Osteoblast (primary cell): ENCODE measurements at regions not wholly inside any gene's neighbourhood (a gene's known extent, or its start where the extent isn't known, plus 50 kb on each side); places are given as distances from the start of the nearest gene placed in this dataset.
"Not testable (repeated sequence)": the region's sequence is repeated elsewhere in the genome, so short reads cannot be mapped to it uniquely, and the experiment has no call there.

Experiments
- DNase-seq: peaks from one replicate; pipeline ENCODE4 v3.0.0; 2011; ENCODE audit warnings: low spot score, mixed read lengths; ENCODE audit not compliant: insufficient read length; ENCODE audit errors: missing footprints
- H2AFZ ChIP-seq: 2 replicates; pipeline ENCODE4 v1.6.0; 2011; ENCODE audit warnings: mild to moderate bottlenecking, low read length
- H3K27ac ChIP-seq: 2 replicates; pipeline ENCODE4 v1.5.1; 2011; ENCODE audit warnings: mild to moderate bottlenecking, low read depth, low read length, moderate library complexity
- H3K27me3 ChIP-seq: 2 replicates; pipeline ENCODE4 v1.6.0; 2012; ENCODE audit warnings: mild to moderate bottlenecking, control low read depth, inconsistent platforms, low read length, moderate library complexity; ENCODE audit not compliant: insufficient read depth
- H3K36me3 ChIP-seq: 2 replicates; pipeline ENCODE4 v1.5.1; 2011; ENCODE audit warnings: mild to moderate bottlenecking, low read length, control low read depth, moderate library complexity; ENCODE audit not compliant: insufficient read depth
- H3K4me1 ChIP-seq: 2 replicates; pipeline ENCODE4 v1.5.1; 2011; ENCODE audit warnings: mild to moderate bottlenecking, low read length, control low read depth, moderate library complexity; ENCODE audit not compliant: insufficient read depth
- H3K4me2 ChIP-seq: 2 replicates; pipeline ENCODE4 v1.6.0; 2011; ENCODE audit warnings: mild to moderate bottlenecking, low read length; ENCODE audit not compliant: insufficient read depth
- H3K4me3 ChIP-seq: fragments of 200-600 bp; sonication (generic); 3 replicates; pipeline ENCODE4 v1.5.1; 2012; ENCODE audit warnings: mild to moderate bottlenecking, low read length, inconsistent platforms; ENCODE audit not compliant: insufficient read depth
- H3K79me2 ChIP-seq: 2 replicates; pipeline ENCODE4 v1.6.0; 2012; ENCODE audit warnings: mild to moderate bottlenecking, low read length, control low read depth, inconsistent platforms; ENCODE audit not compliant: insufficient read depth
- H3K9me3 ChIP-seq: 2 replicates; pipeline ENCODE4 v1.5.1; 2011; ENCODE audit warnings: low read depth, low read length, control low read depth
- H4K20me1 ChIP-seq: 2 replicates; pipeline ENCODE4 v1.6.0; 2012; ENCODE audit warnings: mild to moderate bottlenecking, low read length, control low read depth; ENCODE audit not compliant: insufficient read depth
- CTCF ChIP-seq: IDR thresholded peaks from 2 replicates; pipeline ENCODE4 v1.5.1; 2011; ENCODE audit warnings: mild to moderate bottlenecking, low read depth, low read length, moderate library complexity; ENCODE audit errors: extremely low read depth

- no peak overlapping the region for H2AFZ ChIP-seq
- H3K36me3 ChIP-seq: no peaks in the 10 kb centered on the region
- H3K4me2 ChIP-seq: no peak overlapping the region
These were observed 139.3 kb upstream of the NFIA start for GRCh38 chr1:60942896-60943638.

GRCh38 chr1:60942291-60942690 lies 140.1 kb upstream of the NFIA start:
- no peak for DNase-seq
- H4K20me1 ChIP-seq: no peaks in the 10 kb centered on the region
- no peak overlapping the region for H3K4me3 ChIP-seq
- H2AFZ ChIP-seq: no peak overlapping the region
- H3K27me3 ChIP-seq: peaks cover 4% of the 10 kb centered on the region
- H3K79me2 ChIP-seq: no peaks in the 10 kb centered on the region
- no peaks in the 10 kb centered on the region for H3K4me1 ChIP-seq
- no peaks in the 10 kb centered on the region for H3K36me3 ChIP-seq
- H3K4me2 ChIP-seq: no peak overlapping the region
- no peaks in the 10 kb centered on the region for H3K9me3 ChIP-seq
- no peak overlapping the region for H3K27ac ChIP-seq
- no peak for TF ChIP-seq CTCF

More at GRCh38 chr1:60942896-60943638, 139.3 kb upstream of the NFIA start:
- TF ChIP-seq CTCF: no peak
- Histone ChIP-seq H3K4me3 (no peak overlapping the region), H3K27ac (no peak overlapping the region), H3K27me3 (no peaks in the 10 kb centered on the region), H3K79me2 (no peaks in the 10 kb centered on the region), H3K9me3 (no peaks in the 10 kb centered on the region), H3K4me1 (no peaks in the 10 kb centered on the region), H4K20me1 (no peaks in the 10 kb centered on the region)
- DNase-seq: no peak

GRCh38 chr1:60940685-60941084 lies 141.7 kb upstream of the NFIA start:
- not testable (repeated sequence) for H3K79me2 ChIP-seq, H2AFZ ChIP-seq, H3K4me2 ChIP-seq, H4K20me1 ChIP-seq, H3K27me3 ChIP-seq, H3K9me3 ChIP-seq, H3K36me3 ChIP-seq, H3K4me1 ChIP-seq, H3K27ac ChIP-seq, DNase-seq, H3K4me3 ChIP-seq

- Histone ChIP-seq H3K36me3 (no peaks in the 10 kb centered on the region), H4K20me1 (no peaks in the 10 kb centered on the region), H3K4me3 (no peak overlapping the region), H3K27ac (no peak overlapping the region), H3K79me2 (no peaks in the 10 kb centered on the region), H3K27me3 (peaks cover 4% of the 10 kb centered on the region), H3K4me2 (no peak overlapping the region), H3K4me1 (no peaks in the 10 kb centered on the region), H2AFZ (no peak overlapping the region), H3K9me3 (no peaks in the 10 kb centered on the region)
- no peak for TF ChIP-seq CTCF
- DNase-seq: no peak
These were observed 144.6 kb upstream of the NFIA start for GRCh38 chr1:60937720-60938119.
